GM12874 (cell line): ENCODE measurements at regions not wholly inside any gene's neighbourhood (a gene's known extent, or its start where the extent isn't known, plus 50 kb on each side); places are given as distances from the start of the nearest gene placed in this dataset.

Experiments used
- TF ChIP-seq, protein P1 (sequence below): IDR thresholded peaks from 2 replicates; pipeline ENCODE4 v1.5.1; 2011; ENCODE audit warnings: low read depth, mild to moderate bottlenecking, control low read depth, low read length, moderate library complexity; ENCODE audit not compliant: insufficient read depth

DNA sequence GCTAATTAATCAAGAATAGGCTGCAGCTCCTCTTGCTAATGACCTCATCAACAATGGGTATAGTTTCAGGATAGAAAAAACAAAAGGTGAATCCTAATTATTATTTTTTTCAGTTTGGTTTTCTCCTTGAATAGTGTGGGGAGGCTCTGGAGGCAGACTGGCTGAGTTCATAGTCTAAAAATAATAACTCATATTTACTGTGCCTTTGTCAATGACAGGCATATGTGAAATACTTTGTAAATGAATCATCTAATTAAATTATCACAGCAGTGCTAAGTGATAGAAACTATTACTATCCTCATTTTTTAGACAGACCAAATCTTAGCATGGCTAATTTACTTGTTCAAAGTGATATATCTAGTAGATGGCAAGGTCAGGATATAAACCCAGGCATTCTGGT is 1261.0 kb upstream of the SLC10A2 start:
- TF ChIP-seq, protein P1, sequence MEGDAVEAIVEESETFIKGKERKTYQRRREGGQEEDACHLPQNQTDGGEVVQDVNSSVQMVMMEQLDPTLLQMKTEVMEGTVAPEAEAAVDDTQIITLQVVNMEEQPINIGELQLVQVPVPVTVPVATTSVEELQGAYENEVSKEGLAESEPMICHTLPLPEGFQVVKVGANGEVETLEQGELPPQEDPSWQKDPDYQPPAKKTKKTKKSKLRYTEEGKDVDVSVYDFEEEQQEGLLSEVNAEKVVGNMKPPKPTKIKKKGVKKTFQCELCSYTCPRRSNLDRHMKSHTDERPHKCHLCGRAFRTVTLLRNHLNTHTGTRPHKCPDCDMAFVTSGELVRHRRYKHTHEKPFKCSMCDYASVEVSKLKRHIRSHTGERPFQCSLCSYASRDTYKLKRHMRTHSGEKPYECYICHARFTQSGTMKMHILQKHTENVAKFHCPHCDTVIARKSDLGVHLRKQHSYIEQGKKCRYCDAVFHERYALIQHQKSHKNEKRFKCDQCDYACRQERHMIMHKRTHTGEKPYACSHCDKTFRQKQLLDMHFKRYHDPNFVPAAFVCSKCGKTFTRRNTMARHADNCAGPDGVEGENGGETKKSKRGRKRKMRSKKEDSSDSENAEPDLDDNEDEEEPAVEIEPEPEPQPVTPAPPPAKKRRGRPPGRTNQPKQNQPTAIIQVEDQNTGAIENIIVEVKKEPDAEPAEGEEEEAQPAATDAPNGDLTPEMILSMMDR, result no peak

DNA sequence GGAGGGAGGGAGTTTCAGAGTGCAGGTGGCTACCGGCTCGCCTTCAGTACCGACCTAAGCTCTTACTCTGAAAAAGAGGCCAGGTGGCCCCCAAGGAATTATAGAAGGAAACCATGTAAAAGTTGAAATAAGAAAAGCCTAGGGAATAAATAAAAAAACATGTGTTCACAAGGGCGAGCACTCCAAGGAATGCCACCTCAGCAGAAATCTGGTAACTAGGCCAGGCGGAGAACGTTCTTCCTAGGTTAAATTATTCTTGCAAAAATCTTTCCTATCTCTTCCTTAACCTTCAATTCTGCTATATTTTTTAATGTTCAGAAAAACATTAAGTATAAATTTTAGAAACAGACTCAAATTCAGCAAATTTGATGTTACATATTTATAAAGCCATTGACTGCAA is 1260.3 kb upstream of the SLC10A2 start:
- TF ChIP-seq, protein P1, result no peak

DNA sequence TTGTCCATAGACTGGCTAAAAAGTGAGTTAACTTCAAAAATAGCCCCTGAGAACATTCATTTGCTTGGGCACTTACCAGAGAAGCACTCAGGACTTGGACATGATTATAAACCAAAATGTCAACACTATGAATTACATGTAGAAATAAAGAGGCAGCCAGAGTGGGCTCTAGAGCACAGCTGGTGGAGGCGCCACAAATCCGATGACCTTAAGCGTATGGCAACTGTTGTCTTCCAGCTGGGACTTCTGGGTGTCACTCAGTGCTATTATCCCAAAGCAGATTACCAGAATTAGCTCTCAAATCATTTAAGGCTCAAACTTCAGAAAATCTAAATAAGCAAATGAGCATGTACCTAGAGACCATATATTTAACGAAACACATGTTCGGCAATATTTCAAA is 1255.5 kb upstream of the SLC10A2 start:
- TF ChIP-seq, protein P1, result no peak

DNA sequence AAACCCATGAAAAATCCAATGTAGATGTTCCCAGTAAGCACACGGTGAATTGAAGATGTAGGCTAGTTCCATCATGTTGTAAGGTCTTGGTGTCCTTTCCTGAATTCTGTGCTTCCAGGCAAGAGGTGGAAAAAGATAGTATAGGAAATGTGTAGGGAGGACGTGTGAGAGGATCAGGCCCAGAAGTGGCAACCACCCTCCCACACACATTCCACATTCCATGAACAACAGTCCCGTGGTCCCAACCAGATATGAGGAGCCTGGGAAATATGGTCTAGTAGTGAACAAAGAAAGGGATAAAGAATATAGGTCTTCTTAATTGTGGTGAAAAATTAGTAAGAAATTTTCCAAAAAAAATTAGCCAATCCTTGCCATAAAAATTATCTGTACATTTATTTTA is 1254.2 kb upstream of the SLC10A2 start:
- TF ChIP-seq, protein P1, result no peak

DNA sequence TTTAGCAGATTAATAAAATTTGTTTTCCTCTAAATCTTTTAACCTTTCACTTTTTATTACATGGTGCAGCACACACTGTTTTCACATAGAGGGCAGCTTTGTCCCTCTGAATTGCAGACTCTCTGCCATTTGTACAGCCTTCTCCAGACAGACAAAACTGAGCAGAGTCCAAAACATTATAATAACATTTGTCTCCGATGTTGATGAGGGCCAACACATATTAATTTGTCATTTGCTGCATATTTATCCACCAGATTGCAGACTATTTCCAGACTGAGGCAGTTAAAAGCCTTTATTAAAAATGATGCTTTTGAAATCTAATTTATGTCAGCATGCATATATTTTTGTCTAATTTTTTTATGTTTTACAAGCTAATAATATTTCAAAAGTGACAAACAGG is 1251.9 kb upstream of the SLC10A2 start:
- TF ChIP-seq, protein P1, result no peak

DNA sequence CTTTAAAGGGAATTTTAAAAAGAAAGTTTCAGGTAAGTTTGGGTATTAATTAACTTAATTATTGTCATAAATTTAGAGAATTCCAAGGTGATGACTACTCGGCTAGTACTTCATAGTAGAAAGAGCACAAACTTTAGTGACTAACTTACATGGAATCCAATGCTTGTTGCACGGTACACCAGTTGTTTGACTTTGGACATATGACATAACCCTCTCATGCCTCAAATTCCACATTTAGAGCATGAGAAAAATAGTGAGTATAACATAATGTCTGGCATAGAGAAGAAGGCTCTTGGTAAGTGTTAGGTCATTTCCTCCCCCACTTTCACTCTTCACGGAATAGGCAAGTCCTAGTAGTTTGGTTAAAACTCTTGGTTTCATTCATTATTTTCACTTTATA is 1249.4 kb upstream of the SLC10A2 start:
- TF ChIP-seq, protein P1, result no peak

DNA sequence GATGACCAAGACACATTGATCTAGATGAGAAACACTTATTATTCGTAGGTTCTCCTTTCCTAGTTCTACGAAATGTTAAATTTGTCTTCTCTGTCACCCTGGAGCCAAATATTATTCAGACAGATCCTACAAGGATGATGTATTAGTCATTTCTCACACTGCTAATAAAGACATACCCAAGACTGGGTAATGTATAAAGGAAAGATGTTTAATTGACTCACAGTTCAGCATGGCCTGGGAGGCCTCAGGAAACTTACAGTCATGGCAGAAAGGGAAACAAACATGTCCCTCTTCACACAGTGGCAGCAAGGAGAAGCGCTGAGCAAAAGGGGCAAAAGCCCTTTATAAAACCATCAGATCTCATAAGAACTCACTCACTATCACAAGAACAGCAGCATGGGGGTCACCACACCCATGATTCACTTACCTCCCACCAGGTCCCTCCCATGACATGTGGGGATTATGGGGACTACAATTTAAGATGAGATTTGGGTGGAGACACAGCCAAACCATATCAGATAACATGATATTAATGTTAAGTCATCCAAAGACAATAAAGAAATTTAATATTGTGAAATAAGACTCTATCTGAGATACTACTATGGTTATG is 1248.8 kb upstream of the SLC10A2 start:
- TF ChIP-seq, protein P1, result no peak
